ENCODE measurements at regions not wholly inside any gene's neighbourhood (a gene's known extent, or its start where the extent isn't known, plus 50 kb on each side); places are given as distances from the start of the nearest gene placed in this dataset.

GRCh38 chr20:12815778-12816408 lies 192.9 kb upstream of the SPTLC3 start:
- DNase-seq (ENCODE audit: low read depth): no peak
- TF ChIP-seq CTCF (conservative IDR thresholded peaks at IDR 0.05; ENCODE audit: low read length): no peak
- no peak overlapping the region for H3K4me3 ChIP-seq (ENCODE audit: low read length)

GRCh38 chr20:12821249-12821648 lies 187.5 kb upstream of the SPTLC3 start:
- TF ChIP-seq CTCF (conservative IDR thresholded peaks at IDR 0.05; ENCODE audit: low read length): no peak
- H3K4me3 ChIP-seq (ENCODE audit: low read length): no peak overlapping the region
- DNase-seq (ENCODE audit: low read depth): no peak

GRCh38 chr20:12823734-12824133 lies 185.0 kb upstream of the SPTLC3 start:
- TF ChIP-seq CTCF (conservative IDR thresholded peaks at IDR 0.05; ENCODE audit: low read length): no peak
- no peak overlapping the region for H3K4me3 ChIP-seq (ENCODE audit: low read length)
- DNase-seq (ENCODE audit: low read depth): no peak

GRCh38 chr20:12824328-12825225 lies 184.2 kb upstream of the SPTLC3 start:
- TF ChIP-seq CTCF (conservative IDR thresholded peaks at IDR 0.05; ENCODE audit: low read length): no peak
- H3K4me3 ChIP-seq (ENCODE audit: low read length): no peak overlapping the region
- DNase-seq (ENCODE audit: low read depth): no peak

- TF ChIP-seq CTCF (conservative IDR thresholded peaks at IDR 0.05; ENCODE audit: low read length): no peak
- no peak for DNase-seq (ENCODE audit: low read depth)
- H3K4me3 ChIP-seq (ENCODE audit: low read length): no peak overlapping the region
Measured at GRCh38 chr20:12825226-12825595, 183.6 kb upstream of the SPTLC3 start.

- DNase-seq (ENCODE audit: low read depth): no peak
- H3K4me3 ChIP-seq (ENCODE audit: low read length): no peak overlapping the region
- TF ChIP-seq CTCF (conservative IDR thresholded peaks at IDR 0.05; ENCODE audit: low read length): no peak
Measured at GRCh38 chr20:12827816-12828385, 180.9 kb upstream of the SPTLC3 start.
